Brain microvascular endothelial cell (primary cell): ENCODE measurements at regions not wholly inside any gene's neighbourhood (a gene's known extent, or its start where the extent isn't known, plus 50 kb on each side); places are given as distances from the start of the nearest gene placed in this dataset.
A peak's percentile ranks its signal among the peaks of the same experiment; 100 is the strongest.

ENCODE experiments used
- DNase-seq: peaks from one replicate; pipeline ENCODE4 v3.0.0-alpha.2; 2020
- H3K27ac ChIP-seq: fragments of 250-450 bp; sonication (Bioruptor Pico); 2 replicates; pipeline ENCODE4 v1.5.1; 2020; ENCODE audit warnings: mild to moderate bottlenecking, moderate library complexity
- H3K27me3 ChIP-seq: fragments of 250-450 bp; sonication (Bioruptor Pico); replicated peaks from 2 replicates; pipeline ENCODE4 v1.5.1; 2020; ENCODE audit warnings: mild to moderate bottlenecking
- H3K36me3 ChIP-seq: fragments of 250-450 bp; sonication (Bioruptor Pico); replicated peaks from 2 replicates; pipeline ENCODE4 v1.5.1; 2020; ENCODE audit warnings: mild to moderate bottlenecking
- H3K4me3 ChIP-seq: 2 replicates; pipeline ENCODE4 v1.5.1; 2011; ENCODE audit warnings: low read depth, mild to moderate bottlenecking, control low read depth, low read length, moderate library complexity
- in situ Hi-C: cut with HindIII; loops from 2 replicates; pipeline ENCODE4 v1.10.0; 2017; ENCODE audit warnings: low sequenced_read_pairs, low pct_ligation_motif_present
- TF ChIP-seq, protein P1 (sequence below): IDR thresholded peaks from 2 replicates; pipeline ENCODE4 v1.5.1; 2011; ENCODE audit warnings: low read depth, mild to moderate bottlenecking, moderate library complexity, low read length, control low read depth, inconsistent platforms; ENCODE audit errors: missing control alignments

DNA sequence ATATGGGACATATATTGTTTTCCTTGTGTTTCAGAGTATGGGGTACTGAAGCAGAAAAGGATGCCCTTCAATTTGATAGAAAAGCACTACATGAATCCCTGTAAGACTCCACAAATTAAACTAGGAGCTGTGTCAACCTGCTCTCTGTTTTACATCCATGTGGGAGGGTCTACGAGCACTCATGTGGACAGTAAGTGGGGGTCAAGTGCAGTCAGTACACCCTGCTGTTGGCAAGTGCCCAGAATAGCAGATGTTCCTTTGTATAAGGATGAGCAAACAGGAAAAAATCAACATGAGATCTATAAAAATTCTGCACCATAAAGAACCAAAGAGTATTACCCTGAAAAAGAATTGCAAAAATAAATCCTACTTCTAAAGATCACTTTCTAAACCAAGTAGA is 659.9 kb downstream of the SI start:
- in situ Hi-C loops: no loop called here
- no peak overlapping the region for H3K27ac ChIP-seq
- H3K4me3 ChIP-seq: no peak overlapping the region
- no peak for DNase-seq
- no peaks in the 10 kb centered on the region for H3K27me3 ChIP-seq
- TF ChIP-seq, protein P1, sequence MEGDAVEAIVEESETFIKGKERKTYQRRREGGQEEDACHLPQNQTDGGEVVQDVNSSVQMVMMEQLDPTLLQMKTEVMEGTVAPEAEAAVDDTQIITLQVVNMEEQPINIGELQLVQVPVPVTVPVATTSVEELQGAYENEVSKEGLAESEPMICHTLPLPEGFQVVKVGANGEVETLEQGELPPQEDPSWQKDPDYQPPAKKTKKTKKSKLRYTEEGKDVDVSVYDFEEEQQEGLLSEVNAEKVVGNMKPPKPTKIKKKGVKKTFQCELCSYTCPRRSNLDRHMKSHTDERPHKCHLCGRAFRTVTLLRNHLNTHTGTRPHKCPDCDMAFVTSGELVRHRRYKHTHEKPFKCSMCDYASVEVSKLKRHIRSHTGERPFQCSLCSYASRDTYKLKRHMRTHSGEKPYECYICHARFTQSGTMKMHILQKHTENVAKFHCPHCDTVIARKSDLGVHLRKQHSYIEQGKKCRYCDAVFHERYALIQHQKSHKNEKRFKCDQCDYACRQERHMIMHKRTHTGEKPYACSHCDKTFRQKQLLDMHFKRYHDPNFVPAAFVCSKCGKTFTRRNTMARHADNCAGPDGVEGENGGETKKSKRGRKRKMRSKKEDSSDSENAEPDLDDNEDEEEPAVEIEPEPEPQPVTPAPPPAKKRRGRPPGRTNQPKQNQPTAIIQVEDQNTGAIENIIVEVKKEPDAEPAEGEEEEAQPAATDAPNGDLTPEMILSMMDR: no peak
- no peaks in the 10 kb centered on the region for H3K36me3 ChIP-seq

- Histone ChIP-seq H3K27ac (no peak overlapping the region), H3K36me3 (no peaks in the 10 kb centered on the region), H3K27me3 (no peaks in the 10 kb centered on the region), H3K4me3 (no peak overlapping the region)
- no peak for DNase-seq
- TF ChIP-seq, protein P1: no peak
- in situ Hi-C loops: no loop called here
Observed at GRCh38 chr3:164417955-164418354, 660.3 kb downstream of the SI start.

- in situ Hi-C loops: no loop called here
- Histone ChIP-seq H3K36me3 (no peaks in the 10 kb centered on the region), H3K4me3 (no peak overlapping the region), H3K27ac (no peak overlapping the region), H3K27me3 (no peaks in the 10 kb centered on the region)
- peak; percentile 1 for DNase-seq
- TF ChIP-seq, protein P1: no peak
Observed at GRCh38 chr3:164416491-164417222, 661.6 kb downstream of the SI start.

- Histone ChIP-seq H3K27me3 (no peaks in the 10 kb centered on the region), H3K27ac (no peak overlapping the region), H3K36me3 (no peaks in the 10 kb centered on the region), H3K4me3 (no peak overlapping the region)
- in situ Hi-C loops: no loop called here
- TF ChIP-seq, protein P1: no peak
- DNase-seq: no peak
Observed at GRCh38 chr3:164408326-164408725, 670.0 kb downstream of the SI start.

DNA sequence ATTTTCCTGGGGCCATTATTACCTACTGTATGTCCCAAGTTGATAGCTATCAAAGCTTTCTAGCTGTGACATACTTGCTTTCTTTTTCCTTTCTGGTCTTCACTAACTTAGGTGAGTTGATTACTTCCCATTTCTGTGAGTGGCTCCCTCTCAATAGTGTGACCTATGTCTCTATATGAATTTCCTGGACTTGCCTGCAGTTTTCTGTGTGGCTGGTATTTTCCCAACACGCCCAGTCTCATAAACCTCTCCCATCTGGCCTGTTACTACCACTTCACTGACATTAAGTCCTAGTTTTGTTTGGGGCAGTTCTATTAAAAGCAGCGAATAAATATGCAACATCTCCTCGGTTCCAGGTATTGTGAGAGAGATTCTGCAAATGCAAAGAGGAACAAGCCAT is 671.2 kb downstream of the SI start:
- Histone ChIP-seq H3K27ac (no peak overlapping the region), H3K4me3 (no peak overlapping the region), H3K36me3 (no peaks in the 10 kb centered on the region), H3K27me3 (no peaks in the 10 kb centered on the region)
- TF ChIP-seq, protein P1: no peak
- in situ Hi-C loops: no loop called here
- DNase-seq: no peak

- no peak for DNase-seq
- in situ Hi-C loops: no loop called here
- no peaks in the 10 kb centered on the region for H3K27me3 ChIP-seq
Observed at GRCh38 chr3:164406281-164406680, 672.0 kb downstream of the SI start.

More at GRCh38 chr3:164406281-164406680, 672.0 kb downstream of the SI start:
- Histone ChIP-seq H3K4me3 (no peak overlapping the region), H3K36me3 (no peaks in the 10 kb centered on the region), H3K27ac (no peak overlapping the region)
- TF ChIP-seq, protein P1: no peak
